Right atrium auricular region (tissue), 2 donors: ENCODE measurements at regions not wholly inside any gene's neighbourhood (a gene's known extent, or its start where the extent isn't known, plus 50 kb on each side); places are given as distances from the start of the nearest gene placed in this dataset.

Source experiments
- DNase-seq: peaks from one replicate; pipeline ENCODE4 v3.0.0-alpha.2; 2019; ENCODE audit warnings: low spot score
- H3K27ac ChIP-seq, 2 donors: fragments of 200-600 bp; sonication (generic); 1 replicate in 1 of 2; 2 replicates in 1 of 2; pipeline ENCODE4 v1.5.1; 2016 to 2019
- H3K27me3 ChIP-seq, 2 donors: fragments of 200-600 bp; sonication (generic); one replicate each; pipeline versions ENCODE4 v1.5.1 to v1.6.0; 2017 to 2019
- H3K36me3 ChIP-seq: fragments of 200-600 bp; sonication (generic); one replicate; pipeline ENCODE4 v1.5.1; 2016
- H3K4me1 ChIP-seq, 2 donors: fragments of 200-600 bp; sonication (generic); one replicate each; pipeline versions ENCODE4 v1.5.1 to v1.6.0; 2017 to 2019
- H3K4me3 ChIP-seq, 2 donors: fragments of 200-600 bp; sonication (generic); 1 replicate in 1 of 2; 2 replicates in 1 of 2; pipeline ENCODE4 v1.5.1; 2017 to 2019; ENCODE audit warnings: mild to moderate bottlenecking in 1 of 2, moderate library complexity in 1 of 2
- H3K9me3 ChIP-seq, 2 donors: fragments of 200-600 bp; sonication (generic); one replicate each; pipeline ENCODE4 v1.5.1; 2019
- CTCF ChIP-seq, 2 donors: fragments of 200-600 bp; sonication (generic); IDR thresholded peaks; one replicate each; pipeline ENCODE4 v1.5.1; 2019; ENCODE audit warnings: antibody characterized with exemption in 2 of 2

GRCh38 chr14:98573082-98573481 is 698.9 kb downstream of the BCL11B start:
- no peaks in the 10 kb centered on the region for H3K4me1 ChIP-seq
- H3K9me3 ChIP-seq = peaks cover 0 to 11% of the 10 kb centered on the region in 2 donors
- no peak for DNase-seq
- no peak overlapping the region for H3K27ac ChIP-seq
- no peak for TF ChIP-seq CTCF (IDR thresholded peaks at IDR 0.05)
- no peaks in the 10 kb centered on the region for H3K36me3 ChIP-seq
- H3K4me3 ChIP-seq = no peak overlapping the region
- H3K27me3 ChIP-seq = no peaks in the 10 kb centered on the region

GRCh38 chr14:98576463-98576862 is 695.5 kb downstream of the BCL11B start:
- H3K9me3 ChIP-seq = peaks cover 0 to 9% of the 10 kb centered on the region in 2 donors
- H3K4me3 ChIP-seq = no peak overlapping the region
- DNase-seq = no peak
- H3K27me3 ChIP-seq = no peaks in the 10 kb centered on the region
- TF ChIP-seq CTCF (IDR thresholded peaks at IDR 0.05) = no peak
- H3K4me1 ChIP-seq = no peaks in the 10 kb centered on the region
- H3K27ac ChIP-seq = no peak overlapping the region
- H3K36me3 ChIP-seq = no peaks in the 10 kb centered on the region

GRCh38 chr14:98578204-98578603 is 693.8 kb downstream of the BCL11B start:
- no peak for TF ChIP-seq CTCF (IDR thresholded peaks at IDR 0.05)
- Histone ChIP-seq H3K9me3 (peaks cover 0 to 3% of the 10 kb centered on the region in 2 donors), H3K27ac (no peak overlapping the region), H3K4me3 (no peak overlapping the region), H3K36me3 (no peaks in the 10 kb centered on the region), H3K27me3 (no peaks in the 10 kb centered on the region), H3K4me1 (no peaks in the 10 kb centered on the region)
- no peak for DNase-seq

GRCh38 chr14:98579140-98579539 is 692.9 kb downstream of the BCL11B start:
- no peaks in the 10 kb centered on the region for H3K36me3 ChIP-seq
- H3K27ac ChIP-seq = no peak overlapping the region
- H3K27me3 ChIP-seq = no peaks in the 10 kb centered on the region
- no peak for DNase-seq
- no peaks in the 10 kb centered on the region for H3K4me1 ChIP-seq
- no peak overlapping the region for H3K4me3 ChIP-seq
- no peak for TF ChIP-seq CTCF (IDR thresholded peaks at IDR 0.05)
- peaks cover 0 to 3% of the 10 kb centered on the region in 2 donors for H3K9me3 ChIP-seq

DNA sequence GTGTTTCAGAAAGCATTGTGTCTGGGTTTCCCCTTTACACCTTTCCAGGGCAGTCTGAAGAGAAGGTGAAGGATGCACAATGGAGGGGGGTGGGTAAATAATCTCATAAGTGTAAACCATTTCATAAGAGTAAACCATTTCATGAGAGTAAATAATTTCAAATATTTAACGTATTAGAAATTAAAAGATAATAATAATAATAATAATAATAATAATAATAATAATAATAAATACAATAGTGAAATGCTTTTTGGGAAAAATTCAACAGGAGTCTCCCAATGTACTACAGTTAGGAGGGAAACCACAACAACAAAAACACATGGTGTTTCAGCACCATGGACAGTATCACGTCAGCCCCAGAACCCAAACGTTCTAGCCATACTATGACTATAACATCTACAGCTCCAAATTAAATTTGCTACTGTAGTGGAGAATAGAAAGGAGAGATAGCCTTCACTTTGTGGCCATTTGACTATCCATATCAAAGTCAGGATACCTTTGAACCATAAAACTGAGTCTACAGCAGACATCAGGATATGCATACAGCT is 691.8 kb downstream of the BCL11B start:
- Histone ChIP-seq H3K4me1 (no peaks in the 10 kb centered on the region), H3K27me3 (no peaks in the 10 kb centered on the region)
- no peak for DNase-seq

More for the DNA sequence above, 691.8 kb downstream of the BCL11B start:
- Histone ChIP-seq H3K4me3 (no peak overlapping the region), H3K9me3 (peaks cover 0 to 3% of the 10 kb centered on the region in 2 donors), H3K36me3 (no peaks in the 10 kb centered on the region), H3K27ac (no peak overlapping the region)
- no peak for TF ChIP-seq CTCF (IDR thresholded peaks at IDR 0.05)
